ENCODE measurements at regions not wholly inside any gene's neighbourhood (a gene's known extent, or its start where the extent isn't known, plus 50 kb on each side); places are given as distances from the start of the nearest gene placed in this dataset.

DNA sequence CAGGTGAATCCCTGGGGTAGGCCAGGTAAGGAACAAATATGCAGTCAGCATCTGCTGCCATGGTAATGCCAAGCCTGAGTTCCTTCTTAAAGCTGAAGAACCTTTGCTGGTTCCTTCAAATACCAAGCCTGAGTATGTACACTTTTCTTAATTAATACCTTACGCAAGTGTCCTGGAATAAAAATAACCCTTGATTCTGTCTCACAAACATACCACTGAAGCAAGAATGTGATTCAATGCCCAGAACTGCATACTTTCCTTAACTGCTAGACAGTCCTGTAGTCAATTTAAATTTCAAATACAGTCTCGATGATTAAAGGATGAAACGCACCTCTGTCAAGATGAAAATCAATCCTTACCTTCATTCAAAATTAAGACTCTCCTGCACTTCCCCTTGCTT, 634.0 kb upstream of the CHRM3 start:
- Histone ChIP-seq H3K4me2 (no peak overlapping the region), H3K4me3 (no peak overlapping the region), H3K9me3 (no peaks in the 10 kb centered on the region), H3K27ac (no peak overlapping the region), H3K4me1 (no peaks in the 10 kb centered on the region)
- POLR2A ChIA-PET: no interaction called here
- no peak for TF ChIP-seq ATOH8 (CRISPR knock-in tag; IDR thresholded peaks at IDR 0.05; ENCODE audit: low read depth)
- no peak for TF ChIP-seq SMC3 (IDR thresholded peaks at IDR 0.05)
- no peak for TF ChIP-seq MAZ (IDR thresholded peaks at IDR 0.05; ENCODE audit: borderline replicate concordance, low read depth, low read length)
- TF ChIP-seq RCOR1 (IDR thresholded peaks at IDR 0.05; ENCODE audit: low read depth, low read length): no peak
- TF ChIP-seq CHD2 (IDR thresholded peaks at IDR 0.05; ENCODE audit: low read length, partially characterized antibody): no peak
- no peak for TF ChIP-seq SREBF2 (IDR thresholded peaks at IDR 0.05)
- no peak for TF ChIP-seq EHMT2 (IDR thresholded peaks at IDR 0.05; ENCODE audit: low read depth)
- DNase-seq (ENCODE audit: low read depth in 1 of 2, low spot score in 1 of 2) (no peak), FAIRE-seq (no peak), ATAC-seq (no peak)
- 46% methylated on average over 3 of the region's 3 CpGs for WGBS (ENCODE audit: missing lambda C conversion rate)
- CTCF ChIA-PET: interaction anchor here (0.6 kb wide), 1 partner anchor 118 kb away, joined by 3 read pairs; no protein-coding TSS in a partner anchor

DNA sequence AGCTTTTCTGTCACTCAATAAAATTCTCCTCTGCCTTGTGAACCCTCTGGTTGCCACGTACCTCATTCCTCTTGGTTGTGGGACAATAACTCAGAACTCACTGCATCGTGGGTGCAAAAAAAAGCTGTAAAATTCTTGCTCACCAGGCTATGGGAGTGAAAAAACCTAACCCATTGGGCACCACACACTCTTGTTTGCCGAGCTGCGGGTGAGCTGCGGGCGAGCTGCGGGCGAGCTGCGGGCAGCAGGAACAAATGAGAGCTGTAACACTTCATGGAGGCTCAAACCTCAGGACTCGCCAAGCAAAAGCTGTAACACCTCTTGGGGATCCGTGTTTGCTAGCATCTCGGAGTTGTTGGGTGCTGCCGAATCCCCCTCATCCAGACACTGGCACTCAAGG, 641.3 kb upstream of the CHRM3 start:
- no peak for ATAC-seq
- Histone ChIP-seq H3K4me2 (no peak overlapping the region), H3K4me1 (no peaks in the 10 kb centered on the region), H3K27ac (no peak overlapping the region), H3K4me3 (no peak overlapping the region), H3K9me3 (no peaks in the 10 kb centered on the region)
- TF ChIP-seq, protein P1, sequence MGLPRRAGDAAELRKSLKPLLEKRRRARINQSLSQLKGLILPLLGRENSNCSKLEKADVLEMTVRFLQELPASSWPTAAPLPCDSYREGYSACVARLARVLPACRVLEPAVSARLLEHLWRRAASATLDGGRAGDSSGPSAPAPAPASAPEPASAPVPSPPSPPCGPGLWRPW (IDR thresholded peaks at IDR 0.05): no peak
- no peak for TF ChIP-seq REST (IDR thresholded peaks at IDR 0.05)
- TF ChIP-seq TP53 (CRISPR knock-in tag; IDR thresholded peaks at IDR 0.05): no peak
- TF ChIP-seq, protein P2, sequence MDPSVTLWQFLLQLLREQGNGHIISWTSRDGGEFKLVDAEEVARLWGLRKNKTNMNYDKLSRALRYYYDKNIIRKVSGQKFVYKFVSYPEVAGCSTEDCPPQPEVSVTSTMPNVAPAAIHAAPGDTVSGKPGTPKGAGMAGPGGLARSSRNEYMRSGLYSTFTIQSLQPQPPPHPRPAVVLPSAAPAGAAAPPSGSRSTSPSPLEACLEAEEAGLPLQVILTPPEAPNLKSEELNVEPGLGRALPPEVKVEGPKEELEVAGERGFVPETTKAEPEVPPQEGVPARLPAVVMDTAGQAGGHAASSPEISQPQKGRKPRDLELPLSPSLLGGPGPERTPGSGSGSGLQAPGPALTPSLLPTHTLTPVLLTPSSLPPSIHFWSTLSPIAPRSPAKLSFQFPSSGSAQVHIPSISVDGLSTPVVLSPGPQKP (IDR thresholded peaks at IDR 0.05; ENCODE audit: low read depth, low read length): no peak
- TF ChIP-seq ESRRA (IDR thresholded peaks at IDR 0.05; ENCODE audit: borderline replicate concordance, low read length): no peak
- TF ChIP-seq, protein P3, sequence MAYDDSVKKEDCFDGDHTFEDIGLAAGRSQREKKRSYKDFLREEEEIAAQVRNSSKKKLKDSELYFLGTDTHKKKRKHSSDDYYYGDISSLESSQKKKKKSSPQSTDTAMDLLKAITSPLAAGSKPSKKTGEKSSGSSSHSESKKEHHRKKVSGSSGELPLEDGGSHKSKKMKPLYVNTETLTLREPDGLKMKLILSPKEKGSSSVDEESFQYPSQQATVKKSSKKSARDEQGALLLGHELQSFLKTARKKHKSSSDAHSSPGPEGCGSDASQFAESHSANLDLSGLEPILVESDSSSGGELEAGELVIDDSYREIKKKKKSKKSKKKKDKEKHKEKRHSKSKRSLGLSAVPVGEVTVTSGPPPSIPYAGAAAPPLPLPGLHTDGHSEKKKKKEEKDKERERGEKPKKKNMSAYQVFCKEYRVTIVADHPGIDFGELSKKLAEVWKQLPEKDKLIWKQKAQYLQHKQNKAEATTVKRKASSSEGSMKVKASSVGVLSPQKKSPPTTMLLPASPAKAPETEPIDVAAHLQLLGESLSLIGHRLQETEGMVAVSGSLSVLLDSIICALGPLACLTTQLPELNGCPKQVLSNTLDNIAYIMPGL (CRISPR knock-in tag; IDR thresholded peaks at IDR 0.05; ENCODE audit: borderline replicate concordance): no peak
- no peak for TF ChIP-seq EHMT2 (IDR thresholded peaks at IDR 0.05; ENCODE audit: low read depth)
- no peak for TF ChIP-seq RAD21 (conservative IDR thresholded peaks at IDR 0.05 in 1 of 2, IDR thresholded peaks at IDR 0.05 in 1 of 2)
- TF ChIP-seq NFE2L2 (conservative IDR thresholded peaks at IDR 0.05; ENCODE audit: low read length): no peak
- no peak for TF ChIP-seq PHF8 (IDR thresholded peaks at IDR 0.05; ENCODE audit: borderline replicate concordance, low read depth)
- TF ChIP-seq CEBPB (IDR thresholded peaks at IDR 0.05): no peak
- TF ChIP-seq, protein P4, sequence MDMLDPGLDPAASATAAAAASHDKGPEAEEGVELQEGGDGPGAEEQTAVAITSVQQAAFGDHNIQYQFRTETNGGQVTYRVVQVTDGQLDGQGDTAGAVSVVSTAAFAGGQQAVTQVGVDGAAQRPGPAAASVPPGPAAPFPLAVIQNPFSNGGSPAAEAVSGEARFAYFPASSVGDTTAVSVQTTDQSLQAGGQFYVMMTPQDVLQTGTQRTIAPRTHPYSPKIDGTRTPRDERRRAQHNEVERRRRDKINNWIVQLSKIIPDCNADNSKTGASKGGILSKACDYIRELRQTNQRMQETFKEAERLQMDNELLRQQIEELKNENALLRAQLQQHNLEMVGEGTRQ (IDR thresholded peaks at IDR 0.05): no peak
- no peak for TF ChIP-seq CHD4 (IDR thresholded peaks at IDR 0.05; ENCODE audit: borderline replicate concordance)
- TF ChIP-seq CBX8 (IDR thresholded peaks at IDR 0.05): no peak
- TF ChIP-seq BHLHE40 (IDR thresholded peaks at IDR 0.05; ENCODE audit: low read depth, low read length): no peak
- no peak for TF ChIP-seq ZFP36 (IDR thresholded peaks at IDR 0.05; ENCODE audit: borderline replicate concordance, partially characterized antibody)
- no peak for TF ChIP-seq MAZ (IDR thresholded peaks at IDR 0.05; ENCODE audit: borderline replicate concordance, low read depth, low read length)
- TF ChIP-seq FOXS1 (CRISPR knock-in tag; IDR thresholded peaks at IDR 0.05): no peak
- WGBS (ENCODE audit: missing lambda C conversion rate): 20% methylated on average over 13 of the region's 13 CpGs
- no peak for DNase-seq (ENCODE audit: low read depth in 1 of 2, low spot score in 1 of 2)
- CTCF ChIA-PET: interaction anchor here (0.6 to 1.2 kb wide), 2 partner anchors 69 to 390 kb away, joined by 3 read pairs; no protein-coding TSS in a partner anchor
- POLR2A ChIA-PET: no interaction called here
- no peak for FAIRE-seq
